ENCODE measurements at regions not wholly inside any gene's neighbourhood (a gene's known extent, or its start where the extent isn't known, plus 50 kb on each side); places are given as distances from the start of the nearest gene placed in this dataset.

DNA sequence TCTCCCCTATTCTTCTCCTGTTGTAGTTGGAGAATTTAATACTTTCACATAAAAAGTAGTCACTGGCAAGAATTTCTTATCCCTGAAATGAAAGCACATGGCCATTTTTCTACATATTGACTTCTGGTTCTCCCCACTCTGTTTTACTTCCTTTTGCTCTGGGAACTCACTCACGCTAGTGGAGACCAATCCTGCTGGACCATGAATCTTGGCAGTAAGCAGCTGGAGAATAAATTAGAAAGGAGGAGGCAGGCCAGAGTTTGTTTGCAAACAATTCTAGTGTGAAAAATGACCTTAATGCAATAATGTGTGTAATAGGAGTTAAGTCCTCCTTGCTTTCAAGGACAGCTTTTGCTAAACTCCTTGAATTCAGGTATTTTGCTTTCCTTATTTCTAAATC lies 412.3 kb upstream of the CHORDC1 start:
- TF ChIP-seq POLR2A (IDR thresholded peaks at IDR 0.05), result no peak
- TF ChIP-seq CTCF (IDR thresholded peaks at IDR 0.05), result no peak
- no peak for TF ChIP-seq POLR2AphosphoS5 (IDR thresholded peaks at IDR 0.05)
- no peak for TF ChIP-seq EP300 (IDR thresholded peaks at IDR 0.05)
